ENCODE measurements at regions not wholly inside any gene's neighbourhood (a gene's known extent, or its start where the extent isn't known, plus 50 kb on each side); places are given as distances from the start of the nearest gene placed in this dataset.

DNA sequence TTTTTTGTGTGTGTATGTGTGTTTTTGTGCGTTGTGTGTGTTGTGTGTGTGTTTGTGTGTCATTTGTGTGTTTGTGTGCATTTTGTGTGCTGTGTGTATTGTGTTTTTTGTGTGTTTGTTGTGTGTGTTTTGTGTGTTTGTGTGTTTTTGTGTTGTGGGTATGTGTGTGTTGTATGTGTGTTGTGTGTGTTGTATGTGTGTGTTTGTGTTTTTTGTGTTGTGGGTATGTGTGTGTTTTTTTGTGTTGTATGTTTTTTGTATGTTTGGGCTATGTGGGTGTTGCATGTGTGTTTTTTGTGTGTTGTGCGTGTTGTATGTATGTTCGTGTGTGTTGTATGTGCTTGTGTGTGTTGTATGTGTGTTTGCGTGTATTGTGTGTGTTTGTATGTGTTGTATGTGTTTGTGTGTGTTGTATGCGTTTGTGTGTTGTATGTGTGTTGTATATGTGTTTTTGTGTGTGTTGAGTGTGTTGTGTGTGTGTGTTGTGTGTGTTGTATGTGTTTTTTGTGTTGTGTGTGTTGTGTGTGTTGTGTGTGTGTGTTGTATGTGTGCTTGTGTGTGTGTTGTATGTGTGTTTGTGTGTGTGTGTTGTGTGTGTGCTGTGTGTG is 275.3 kb downstream of the HRH4 start:
- Histone ChIP-seq H3K27me3 (ENCODE audit: low read length) (no peaks in the 10 kb centered on the region), H3K4me3 (ENCODE audit: insufficient read depth, low read length, poor library complexity, severe bottlenecking) (no peak overlapping the region), H2AFZ (ENCODE audit: low read depth, low read length, severe bottlenecking) (no peak overlapping the region), H4K20me1 (ENCODE audit: low read depth, low read length) (no peaks in the 10 kb centered on the region), H3K9ac (ENCODE audit: low read length) (no peak overlapping the region), H3F3A (ENCODE audit: insufficient read depth) (no peaks in the 10 kb centered on the region), H3K9me3 (ENCODE audit: insufficient read depth, low read length) (peaks cover 6% of the 10 kb centered on the region; the same call in 1 of the 2 replicates), H3K79me2 (ENCODE audit: insufficient read depth, low read length) (no peaks in the 10 kb centered on the region), H3K4me2 (ENCODE audit: low read depth, low read length, poor library complexity, severe bottlenecking) (no peak overlapping the region), H3K9me2 (replicated peaks; ENCODE audit: insufficient read depth, low read length) (no peaks in the 10 kb centered on the region), H3K27ac (ENCODE audit: low read depth, low read length) (no peak overlapping the region), H3K36me3 (ENCODE audit: low read length) (no peaks in the 10 kb centered on the region)
- TF ChIP-seq EZH2phosphoT487 (conservative IDR thresholded peaks at IDR 0.05; ENCODE audit: low read length) = no peak
- TF ChIP-seq, protein P1, sequence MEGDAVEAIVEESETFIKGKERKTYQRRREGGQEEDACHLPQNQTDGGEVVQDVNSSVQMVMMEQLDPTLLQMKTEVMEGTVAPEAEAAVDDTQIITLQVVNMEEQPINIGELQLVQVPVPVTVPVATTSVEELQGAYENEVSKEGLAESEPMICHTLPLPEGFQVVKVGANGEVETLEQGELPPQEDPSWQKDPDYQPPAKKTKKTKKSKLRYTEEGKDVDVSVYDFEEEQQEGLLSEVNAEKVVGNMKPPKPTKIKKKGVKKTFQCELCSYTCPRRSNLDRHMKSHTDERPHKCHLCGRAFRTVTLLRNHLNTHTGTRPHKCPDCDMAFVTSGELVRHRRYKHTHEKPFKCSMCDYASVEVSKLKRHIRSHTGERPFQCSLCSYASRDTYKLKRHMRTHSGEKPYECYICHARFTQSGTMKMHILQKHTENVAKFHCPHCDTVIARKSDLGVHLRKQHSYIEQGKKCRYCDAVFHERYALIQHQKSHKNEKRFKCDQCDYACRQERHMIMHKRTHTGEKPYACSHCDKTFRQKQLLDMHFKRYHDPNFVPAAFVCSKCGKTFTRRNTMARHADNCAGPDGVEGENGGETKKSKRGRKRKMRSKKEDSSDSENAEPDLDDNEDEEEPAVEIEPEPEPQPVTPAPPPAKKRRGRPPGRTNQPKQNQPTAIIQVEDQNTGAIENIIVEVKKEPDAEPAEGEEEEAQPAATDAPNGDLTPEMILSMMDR (IDR thresholded peaks at IDR 0.05; ENCODE audit: insufficient read depth, low read length, poor library complexity, severe bottlenecking) = no peak

DNA sequence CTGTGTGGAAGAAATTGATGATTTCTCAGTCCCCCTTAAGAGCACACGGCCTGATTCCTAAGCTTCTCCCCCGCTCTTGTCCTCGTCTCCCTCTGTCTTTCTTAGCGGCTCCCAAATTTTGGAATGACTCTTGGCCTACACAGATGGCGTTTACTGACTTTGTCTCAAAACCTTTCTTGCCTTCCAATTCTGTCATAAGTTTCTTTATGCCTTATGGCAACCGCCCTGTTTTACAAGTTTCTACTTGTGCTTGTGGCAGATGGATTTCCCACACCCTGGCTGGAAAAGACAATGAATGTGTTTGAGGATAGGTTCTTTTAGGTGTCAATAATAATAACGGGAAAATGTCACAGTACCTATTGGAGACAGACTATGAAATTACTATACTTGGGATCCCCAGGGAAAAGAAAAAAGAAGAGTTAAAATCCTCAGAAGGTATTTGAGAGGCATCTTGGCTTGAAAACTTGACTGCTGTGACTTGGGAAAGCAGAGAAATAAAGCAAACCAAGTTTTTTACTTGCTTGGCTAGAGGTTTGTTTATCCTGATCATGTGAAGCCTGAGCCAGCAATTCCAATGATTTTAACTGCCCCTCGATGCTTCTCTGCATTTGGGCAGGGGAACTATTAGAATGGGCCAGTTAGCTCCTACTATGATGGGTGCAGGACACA is 276.4 kb downstream of the HRH4 start:
- Histone ChIP-seq H3K27ac (ENCODE audit: low read depth, low read length) (no peak overlapping the region), H3K36me3 (ENCODE audit: low read length) (no peaks in the 10 kb centered on the region), H3K4me3 (ENCODE audit: insufficient read depth, low read length, poor library complexity, severe bottlenecking) (no peak overlapping the region), H3K79me2 (ENCODE audit: insufficient read depth, low read length) (no peaks in the 10 kb centered on the region), H3K9me3 (ENCODE audit: insufficient read depth, low read length) (peaks cover 6% of the 10 kb centered on the region; the same call in 1 of the 2 replicates), H2AFZ (ENCODE audit: low read depth, low read length, severe bottlenecking) (no peak overlapping the region), H3K27me3 (ENCODE audit: low read length) (no peaks in the 10 kb centered on the region), H3K9ac (ENCODE audit: low read length) (no peak overlapping the region), H4K20me1 (ENCODE audit: low read depth, low read length) (no peaks in the 10 kb centered on the region), H3K9me2 (replicated peaks; ENCODE audit: insufficient read depth, low read length) (no peaks in the 10 kb centered on the region), H3F3A (ENCODE audit: insufficient read depth) (no peaks in the 10 kb centered on the region), H3K4me2 (ENCODE audit: low read depth, low read length, poor library complexity, severe bottlenecking) (no peak overlapping the region)
- TF ChIP-seq, protein P1 (IDR thresholded peaks at IDR 0.05; ENCODE audit: insufficient read depth, low read length, poor library complexity, severe bottlenecking) = no peak
- no peak for TF ChIP-seq EZH2phosphoT487 (conservative IDR thresholded peaks at IDR 0.05; ENCODE audit: low read length)

DNA sequence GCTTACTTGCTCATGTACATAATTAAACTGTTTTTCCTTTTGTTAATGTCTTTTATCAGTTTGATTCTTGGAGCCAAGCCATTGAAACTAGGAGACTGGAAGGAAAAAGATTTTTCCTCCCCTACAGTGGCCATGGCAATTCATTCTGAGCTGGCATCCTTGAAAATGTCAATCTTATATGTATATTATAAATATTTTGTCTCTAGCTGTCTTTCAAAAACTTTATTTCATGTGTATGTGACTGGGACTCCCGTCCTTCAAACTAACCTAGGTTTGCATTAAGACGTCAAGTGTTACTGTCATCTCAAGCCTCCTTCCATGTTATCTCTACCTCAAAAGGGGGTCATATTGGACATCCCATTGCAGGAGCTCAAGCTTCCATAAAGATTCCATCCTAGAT is 280.4 kb downstream of the HRH4 start:
- no peaks in the 10 kb centered on the region for H3K27me3 ChIP-seq (ENCODE audit: low read length)
- H3K9ac ChIP-seq (ENCODE audit: low read length) = no peak overlapping the region
- peaks cover 1% of the 10 kb centered on the region; the same call in 1 of the 2 replicates for H3K9me3 ChIP-seq (ENCODE audit: insufficient read depth, low read length)
- H3K4me3 ChIP-seq (ENCODE audit: insufficient read depth, low read length, poor library complexity, severe bottlenecking) = no peak overlapping the region
- H2AFZ ChIP-seq (ENCODE audit: low read depth, low read length, severe bottlenecking) = no peak overlapping the region
- H4K20me1 ChIP-seq (ENCODE audit: low read depth, low read length) = no peaks in the 10 kb centered on the region
- no peaks in the 10 kb centered on the region for H3K36me3 ChIP-seq (ENCODE audit: low read length)
- no peak overlapping the region for H3K27ac ChIP-seq (ENCODE audit: low read depth, low read length)
- no peak for TF ChIP-seq EZH2phosphoT487 (conservative IDR thresholded peaks at IDR 0.05; ENCODE audit: low read length)
- TF ChIP-seq, protein P1 (IDR thresholded peaks at IDR 0.05; ENCODE audit: insufficient read depth, low read length, poor library complexity, severe bottlenecking) = no peak
- no peaks in the 10 kb centered on the region for H3F3A ChIP-seq (ENCODE audit: insufficient read depth)
- no peaks in the 10 kb centered on the region for H3K9me2 ChIP-seq (replicated peaks; ENCODE audit: insufficient read depth, low read length)
- no peak overlapping the region for H3K4me2 ChIP-seq (ENCODE audit: low read depth, low read length, poor library complexity, severe bottlenecking)
- no peaks in the 10 kb centered on the region for H3K79me2 ChIP-seq (ENCODE audit: insufficient read depth, low read length)
